Karpas-422 (cell line): ENCODE measurements at regions not wholly inside any gene's neighbourhood (a gene's known extent, or its start where the extent isn't known, plus 50 kb on each side); places are given as distances from the start of the nearest gene placed in this dataset.
"Not testable (repeated sequence)": the region's sequence is repeated elsewhere in the genome, so short reads cannot be mapped to it uniquely, and the experiment has no call there.

Source experiments
- DNase-seq: peaks from one replicate; pipeline ENCODE4 v3.0.0-alpha.2; 2015
- H2AFZ ChIP-seq: fragments of 200-600 bp; sonication (generic); 2 replicates; pipeline ENCODE4 v1.6.1; 2014; ENCODE audit warnings: antibody characterized with exemption, low read length, mixed read lengths
- H3K27ac ChIP-seq: fragments of 200-600 bp; sonication (generic); 2 replicates; pipeline ENCODE4 v1.5.1; 2014; ENCODE audit warnings: mild to moderate bottlenecking, low read length, moderate library complexity
- H3K27me3 ChIP-seq: fragments of 200-600 bp; sonication (generic); 2 replicates; pipeline ENCODE4 v1.6.1; 2014; ENCODE audit warnings: low read length, mixed read lengths
- H3K36me3 ChIP-seq: fragments of 200-600 bp; sonication (generic); 2 replicates; pipeline ENCODE4 v1.6.1; 2014; ENCODE audit warnings: low read length, mixed read lengths; ENCODE audit not compliant: insufficient read depth
- H3K4me1 ChIP-seq: fragments of 200-600 bp; sonication (generic); 2 replicates; pipeline ENCODE4 v1.6.1; 2014; ENCODE audit warnings: mild to moderate bottlenecking, low read length, mixed read lengths
- H3K4me2 ChIP-seq: fragments of 200-600 bp; sonication (generic); 2 replicates; pipeline ENCODE4 v1.6.1; 2014; ENCODE audit warnings: low read length, low read depth, mild to moderate bottlenecking; ENCODE audit not compliant: poor library complexity, severe bottlenecking
- H3K4me3 ChIP-seq: fragments of 200-600 bp; sonication (generic); 2 replicates; pipeline ENCODE4 v1.5.1; 2014; ENCODE audit warnings: mild to moderate bottlenecking, antibody characterized with exemption, low read length, mixed read lengths
- H3K79me2 ChIP-seq: fragments of 200-600 bp; sonication (generic); 2 replicates; pipeline ENCODE4 v1.6.1; 2014; ENCODE audit warnings: mild to moderate bottlenecking, low read length, mixed read lengths
- H3K9ac ChIP-seq: fragments of 200-600 bp; sonication (generic); 2 replicates; pipeline ENCODE4 v1.6.0; 2014; ENCODE audit warnings: low read length
- H3K9me2 ChIP-seq: fragments of 200-600 bp; sonication (generic), shearing (Covaris generic); replicated peaks from 2 replicates; pipeline ENCODE4 v1.6.0; 2014; ENCODE audit warnings: mild to moderate bottlenecking, low read length, moderate library complexity; ENCODE audit not compliant: insufficient read depth
- H3K9me3 ChIP-seq: fragments of 300-700, 200-600 bp; sonication (generic); 2 replicates; pipeline ENCODE4 v1.6.1; 2014; ENCODE audit warnings: low read length, mixed read lengths
- H4K20me1 ChIP-seq: fragments of 200-600 bp; sonication (generic); 2 replicates; pipeline ENCODE4 v1.6.1; 2014; ENCODE audit warnings: mild to moderate bottlenecking, antibody characterized with exemption, low read length, low read depth; ENCODE audit not compliant: insufficient read depth

DNA sequence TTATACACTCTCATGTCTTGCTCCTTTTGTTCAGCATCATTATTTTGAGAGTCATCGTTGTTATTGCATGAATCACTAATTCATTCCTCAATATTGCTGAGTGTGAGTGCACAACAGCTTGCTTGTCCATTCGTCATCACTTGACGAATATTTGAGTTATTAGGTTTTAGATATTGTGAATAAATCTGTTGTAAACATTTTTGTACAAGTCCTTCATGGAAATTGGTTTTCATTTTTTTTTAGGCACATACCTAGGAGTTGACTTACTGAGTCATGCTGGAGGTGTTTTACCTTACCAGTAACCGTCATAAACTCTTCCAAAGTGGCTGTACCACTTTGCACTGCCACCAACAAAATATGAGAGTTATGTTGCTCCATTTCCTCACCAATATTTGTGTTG lies 84.2 kb upstream of the NCK2 start:
- Histone ChIP-seq H3K27me3 (no peaks in the 10 kb centered on the region), H3K9ac (no peak overlapping the region), H3K27ac (no peak overlapping the region), H3K36me3 (no peaks in the 10 kb centered on the region), H3K4me3 (no peak overlapping the region), H3K4me2 (no peak overlapping the region), H3K9me3 (peaks cover 3% of the 10 kb centered on the region; the same call in 1 of the 2 replicates), H3K79me2 (no peaks in the 10 kb centered on the region), H4K20me1 (no peaks in the 10 kb centered on the region), H3K9me2 (no peaks in the 10 kb centered on the region), H3K4me1 (no peaks in the 10 kb centered on the region), H2AFZ (no peak overlapping the region)
- no peak for DNase-seq

GRCh38 chr2:105655723-105656606 lies 88.7 kb upstream of the NCK2 start:
- not testable (repeated sequence) for H2AFZ ChIP-seq, H3K4me2 ChIP-seq, H3K9me2 ChIP-seq

DNA sequence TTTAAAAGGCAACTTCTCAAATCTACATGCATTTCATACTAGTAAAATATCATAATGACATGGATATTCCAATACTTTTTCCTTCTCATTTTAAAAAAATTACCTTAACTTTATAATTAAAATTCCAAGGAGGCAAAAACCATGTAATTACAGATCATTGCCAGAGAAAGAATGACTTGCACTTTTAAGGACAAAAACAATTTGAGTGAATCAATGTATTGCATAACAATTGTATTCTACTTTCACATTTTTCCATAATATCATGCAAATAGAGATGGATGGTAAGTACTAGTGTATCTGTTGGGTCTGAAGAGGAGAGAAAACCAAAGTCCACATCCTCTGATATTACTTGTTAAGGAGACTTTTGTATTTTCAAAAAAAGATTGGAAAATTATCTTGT lies 89.5 kb upstream of the NCK2 start:
- H3K36me3 ChIP-seq, result no peaks in the 10 kb centered on the region
- H3K9me2 ChIP-seq, result no peaks in the 10 kb centered on the region
- H2AFZ ChIP-seq, result no peak overlapping the region
- H3K9me3 ChIP-seq, result no peaks in the 10 kb centered on the region
- H3K4me3 ChIP-seq, result no peak overlapping the region
- no peak for DNase-seq
- no peaks in the 10 kb centered on the region for H4K20me1 ChIP-seq
- H3K27me3 ChIP-seq, result no peaks in the 10 kb centered on the region
- H3K27ac ChIP-seq, result no peak overlapping the region
- H3K4me1 ChIP-seq, result no peaks in the 10 kb centered on the region
- H3K79me2 ChIP-seq, result no peaks in the 10 kb centered on the region
- H3K9ac ChIP-seq, result no peak overlapping the region
- no peak overlapping the region for H3K4me2 ChIP-seq

More at GRCh38 chr2:105655723-105656606, 88.7 kb upstream of the NCK2 start:
- not testable (repeated sequence) for H3K27ac ChIP-seq, H3K9me3 ChIP-seq, H3K79me2 ChIP-seq, H3K4me3 ChIP-seq, H4K20me1 ChIP-seq, H3K4me1 ChIP-seq, H3K27me3 ChIP-seq, H3K36me3 ChIP-seq, H3K9ac ChIP-seq, DNase-seq

DNA sequence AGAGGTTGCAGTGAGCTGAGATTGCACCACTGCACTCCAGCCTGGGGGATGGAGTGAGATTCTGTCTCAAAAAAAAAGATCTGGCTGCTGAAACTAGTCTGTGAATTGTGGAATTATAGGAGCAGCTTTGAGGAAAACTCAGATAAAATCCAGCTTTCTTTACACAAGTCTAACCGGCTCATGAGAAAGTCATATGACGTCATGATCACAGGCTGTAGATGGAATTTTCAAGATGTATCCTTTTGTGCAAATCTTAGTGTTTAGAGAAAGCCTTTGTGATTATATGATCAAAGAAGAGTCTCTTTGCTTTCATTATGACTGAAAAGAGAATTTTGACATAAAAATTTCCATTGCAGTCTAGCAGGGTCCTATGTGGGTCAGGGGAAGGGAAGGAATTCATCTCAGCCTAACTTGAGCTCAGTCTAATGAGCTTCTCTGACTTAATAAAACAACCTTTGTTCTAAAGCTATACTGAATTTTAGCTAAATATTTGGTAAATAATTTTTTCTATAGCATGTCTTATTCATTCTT lies 90.2 kb upstream of the NCK2 start:
- H3K79me2 ChIP-seq, result no peaks in the 10 kb centered on the region
- H3K9me2 ChIP-seq, result no peaks in the 10 kb centered on the region
- no peak overlapping the region for H2AFZ ChIP-seq
- H3K27ac ChIP-seq, result no peak overlapping the region
- no peak for DNase-seq
- H3K4me2 ChIP-seq, result no peak overlapping the region
- no peaks in the 10 kb centered on the region for H3K36me3 ChIP-seq
- no peaks in the 10 kb centered on the region for H3K4me1 ChIP-seq
- H3K9me3 ChIP-seq, result no peaks in the 10 kb centered on the region
- H3K9ac ChIP-seq, result no peak overlapping the region
- H3K27me3 ChIP-seq, result no peaks in the 10 kb centered on the region
- no peaks in the 10 kb centered on the region for H4K20me1 ChIP-seq
- no peak overlapping the region for H3K4me3 ChIP-seq

- H2AFZ ChIP-seq, result no peak overlapping the region
- H4K20me1 ChIP-seq, result no peaks in the 10 kb centered on the region
- no peak overlapping the region for H3K4me3 ChIP-seq
- H3K27me3 ChIP-seq, result no peaks in the 10 kb centered on the region
- no peak overlapping the region for H3K9ac ChIP-seq
- DNase-seq, result no peak
- no peak overlapping the region for H3K4me2 ChIP-seq
- H3K79me2 ChIP-seq, result no peaks in the 10 kb centered on the region
- H3K9me3 ChIP-seq, result no peaks in the 10 kb centered on the region
- H3K36me3 ChIP-seq, result no peaks in the 10 kb centered on the region
- no peak overlapping the region for H3K27ac ChIP-seq
- H3K9me2 ChIP-seq, result no peaks in the 10 kb centered on the region
- no peaks in the 10 kb centered on the region for H3K4me1 ChIP-seq
Measured at GRCh38 chr2:105653302-105653701, 91.4 kb upstream of the NCK2 start.

GRCh38 chr2:105652014-105652796 lies 92.5 kb upstream of the NCK2 start:
- H3K79me2 ChIP-seq, result no peaks in the 10 kb centered on the region

GRCh38 chr2:105649534-105649933 lies 95.2 kb upstream of the NCK2 start:
- Histone ChIP-seq H2AFZ (no peak overlapping the region), H3K27ac (no peak overlapping the region), H3K4me3 (no peak overlapping the region), H3K4me2 (no peak overlapping the region), H3K4me1 (no peaks in the 10 kb centered on the region), H3K9me2 (no peaks in the 10 kb centered on the region), H4K20me1 (no peaks in the 10 kb centered on the region), H3K9me3 (no peaks in the 10 kb centered on the region), H3K79me2 (no peaks in the 10 kb centered on the region), H3K36me3 (no peaks in the 10 kb centered on the region), H3K9ac (no peak overlapping the region), H3K27me3 (no peaks in the 10 kb centered on the region)
- no peak for DNase-seq

More at GRCh38 chr2:105652014-105652796, 92.5 kb upstream of the NCK2 start:
- no peak overlapping the region for H3K4me3 ChIP-seq
- DNase-seq, result no peak
- no peak overlapping the region for H2AFZ ChIP-seq
- H3K9ac ChIP-seq, result no peak overlapping the region
- no peaks in the 10 kb centered on the region for H3K36me3 ChIP-seq
- no peaks in the 10 kb centered on the region for H3K9me2 ChIP-seq
- no peaks in the 10 kb centered on the region for H4K20me1 ChIP-seq
- no peaks in the 10 kb centered on the region for H3K9me3 ChIP-seq
- H3K27me3 ChIP-seq, result no peaks in the 10 kb centered on the region
- no peaks in the 10 kb centered on the region for H3K4me1 ChIP-seq
- H3K4me2 ChIP-seq, result no peak overlapping the region
- H3K27ac ChIP-seq, result no peak overlapping the region

DNA sequence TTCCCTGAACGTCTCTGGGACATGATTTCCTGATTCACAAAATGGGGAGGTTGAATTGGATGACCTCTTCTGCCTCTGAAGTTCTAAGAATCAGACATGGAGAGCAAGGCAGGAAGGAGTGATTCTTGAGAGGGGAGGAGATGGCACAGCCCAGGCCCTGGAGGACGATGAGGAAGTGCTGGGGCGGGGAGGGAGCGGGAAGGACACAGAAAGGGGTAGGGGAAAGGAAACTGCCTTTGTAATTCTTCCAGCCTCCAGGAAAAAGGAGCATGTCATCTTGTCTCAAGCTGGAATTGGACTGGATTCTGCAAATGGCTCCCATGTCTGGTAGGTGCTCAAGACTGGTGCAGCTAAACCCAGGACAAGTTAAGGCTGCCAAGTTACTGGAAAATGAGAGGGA lies 97.0 kb upstream of the NCK2 start:
- no peaks in the 10 kb centered on the region for H3K9me2 ChIP-seq
- H3K27ac ChIP-seq, result no peak overlapping the region
- no peak for DNase-seq
- no peaks in the 10 kb centered on the region for H3K4me1 ChIP-seq
- H3K9me3 ChIP-seq, result no peaks in the 10 kb centered on the region
- H4K20me1 ChIP-seq, result no peaks in the 10 kb centered on the region
- no peaks in the 10 kb centered on the region for H3K79me2 ChIP-seq
- no peak overlapping the region for H2AFZ ChIP-seq
- no peak overlapping the region for H3K4me3 ChIP-seq
- no peak overlapping the region for H3K9ac ChIP-seq
- H3K4me2 ChIP-seq, result no peak overlapping the region
- H3K27me3 ChIP-seq, result no peaks in the 10 kb centered on the region
- H3K36me3 ChIP-seq, result no peaks in the 10 kb centered on the region
